ENCODE measurements at regions not wholly inside any gene's neighbourhood (a gene's known extent, or its start where the extent isn't known, plus 50 kb on each side); places are given as distances from the start of the nearest gene placed in this dataset.

DNA sequence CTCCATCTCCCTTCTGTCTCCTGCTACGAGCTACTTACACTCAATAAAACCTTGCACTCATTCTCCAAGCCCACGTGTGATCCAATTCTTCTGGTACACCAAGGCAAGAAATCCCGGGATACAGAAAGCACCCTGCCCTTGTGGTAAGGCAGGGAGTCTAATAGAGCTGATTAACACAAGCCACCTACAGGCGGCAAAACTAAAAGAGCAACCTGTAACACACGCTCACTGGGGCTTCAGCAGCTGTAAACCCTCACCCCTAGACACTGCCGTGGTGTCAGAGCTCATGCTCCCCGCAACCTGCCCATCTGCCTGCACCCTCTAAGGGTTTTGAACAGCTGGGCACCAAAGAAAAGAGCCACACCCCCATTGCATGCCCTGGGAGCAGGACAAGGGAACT, 755.4 kb upstream of the HTR2C start:
- no peaks in the 10 kb centered on the region for H4K20me1 ChIP-seq (replicated peaks; ENCODE audit: control insufficient read depth, insufficient read depth, low read length)
- no peaks in the 10 kb centered on the region for H3K79me2 ChIP-seq (ENCODE audit: control insufficient read depth, insufficient read depth, low read length)
- H3K4me3 ChIP-seq: no peak overlapping the region
- H3K9me3 ChIP-seq (replicated peaks; ENCODE audit: control insufficient read depth, insufficient read depth, low read depth, low read length): no peaks in the 10 kb centered on the region
- ATAC-seq: no peak
- no TSS peak for BruUV-seq (replicated peaks)
- no peak overlapping the region for H3K27ac ChIP-seq (ENCODE audit: extremely low read depth, low read depth, low read length)
- H3K4me2 ChIP-seq (ENCODE audit: insufficient read depth, low read length): no peak overlapping the region
- ChIA-PET POLR2A (no interaction called here), CTCF (ENCODE audit: low intra/inter-chr PET ratio) (no interaction called here)
- no peaks in the 10 kb centered on the region for H3K36me3 ChIP-seq (ENCODE audit: control insufficient read depth, insufficient read depth, low read length)
- no peaks in the 10 kb centered on the region for H3K27me3 ChIP-seq (ENCODE audit: control insufficient read depth in 2 of 2, insufficient read depth in 2 of 2, low read length in 2 of 2)
- in situ Hi-C loops (cut with MboI) (no loop called here), intact Hi-C loops (cut with micrococcal nuclease) (no loop called here)
- no peak for FAIRE-seq
- H3K9ac ChIP-seq (ENCODE audit: insufficient read depth in 1 of 2, low read depth in 2 of 2, low read length in 2 of 2): no peak overlapping the region
- 23% methylated on average over 4 of the region's 7 CpGs for WGBS (ENCODE audit: insufficient coverage, low coverage, missing lambda C conversion rate)
- H2AFZ ChIP-seq (ENCODE audit: low read depth, low read length): no peak overlapping the region
- no peak for DNase-seq (ENCODE audit: extremely low read depth in 1 of 4, low spot score in 3 of 4)
- no peaks in the 10 kb centered on the region for H3K4me1 ChIP-seq (replicated peaks in 1 of 2; ENCODE audit: control insufficient read depth in 2 of 2, insufficient read depth in 2 of 2, low read length in 2 of 2)
- no peaks in the 10 kb centered on the region for H3K9me1 ChIP-seq (ENCODE audit: control insufficient read depth, insufficient read depth, low read length)
- TF ChIP-seq, protein P1, sequence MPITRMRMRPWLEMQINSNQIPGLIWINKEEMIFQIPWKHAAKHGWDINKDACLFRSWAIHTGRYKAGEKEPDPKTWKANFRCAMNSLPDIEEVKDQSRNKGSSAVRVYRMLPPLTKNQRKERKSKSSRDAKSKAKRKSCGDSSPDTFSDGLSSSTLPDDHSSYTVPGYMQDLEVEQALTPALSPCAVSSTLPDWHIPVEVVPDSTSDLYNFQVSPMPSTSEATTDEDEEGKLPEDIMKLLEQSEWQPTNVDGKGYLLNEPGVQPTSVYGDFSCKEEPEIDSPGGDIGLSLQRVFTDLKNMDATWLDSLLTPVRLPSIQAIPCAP (CRISPR knock-in tag; IDR thresholded peaks at IDR 0.05; ENCODE audit: borderline replicate concordance): no peak
- TF ChIP-seq DIDO1 (tag; IDR thresholded peaks at IDR 0.05; ENCODE audit: low read depth): no peak
- no peak for TF ChIP-seq RFX5 (IDR thresholded peaks at IDR 0.05; ENCODE audit: low read depth, low read length)
- TF ChIP-seq, protein P2, sequence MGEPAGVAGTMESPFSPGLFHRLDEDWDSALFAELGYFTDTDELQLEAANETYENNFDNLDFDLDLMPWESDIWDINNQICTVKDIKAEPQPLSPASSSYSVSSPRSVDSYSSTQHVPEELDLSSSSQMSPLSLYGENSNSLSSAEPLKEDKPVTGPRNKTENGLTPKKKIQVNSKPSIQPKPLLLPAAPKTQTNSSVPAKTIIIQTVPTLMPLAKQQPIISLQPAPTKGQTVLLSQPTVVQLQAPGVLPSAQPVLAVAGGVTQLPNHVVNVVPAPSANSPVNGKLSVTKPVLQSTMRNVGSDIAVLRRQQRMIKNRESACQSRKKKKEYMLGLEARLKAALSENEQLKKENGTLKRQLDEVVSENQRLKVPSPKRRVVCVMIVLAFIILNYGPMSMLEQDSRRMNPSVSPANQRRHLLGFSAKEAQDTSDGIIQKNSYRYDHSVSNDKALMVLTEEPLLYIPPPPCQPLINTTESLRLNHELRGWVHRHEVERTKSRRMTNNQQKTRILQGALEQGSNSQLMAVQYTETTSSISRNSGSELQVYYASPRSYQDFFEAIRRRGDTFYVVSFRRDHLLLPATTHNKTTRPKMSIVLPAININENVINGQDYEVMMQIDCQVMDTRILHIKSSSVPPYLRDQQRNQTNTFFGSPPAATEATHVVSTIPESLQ (CRISPR knock-in tag; IDR thresholded peaks at IDR 0.05): no peak
- TF ChIP-seq CBX2 (IDR thresholded peaks at IDR 0.05; ENCODE audit: insufficient read depth, low read length, poor library complexity, severe bottlenecking): no peak
- TF ChIP-seq CXXC5 (CRISPR knock-in tag; IDR thresholded peaks at IDR 0.05): no peak
- no peak for TF ChIP-seq TBL1XR1 (IDR thresholded peaks at IDR 0.05; ENCODE audit: low read length in 2 of 2)
- TF ChIP-seq ZNF263 (CRISPR knock-in tag; IDR thresholded peaks at IDR 0.05; ENCODE audit: borderline replicate concordance): no peak
- TF ChIP-seq CHCHD3 (CRISPR knock-in tag; IDR thresholded peaks at IDR 0.05): no peak
- TF ChIP-seq, protein P3, sequence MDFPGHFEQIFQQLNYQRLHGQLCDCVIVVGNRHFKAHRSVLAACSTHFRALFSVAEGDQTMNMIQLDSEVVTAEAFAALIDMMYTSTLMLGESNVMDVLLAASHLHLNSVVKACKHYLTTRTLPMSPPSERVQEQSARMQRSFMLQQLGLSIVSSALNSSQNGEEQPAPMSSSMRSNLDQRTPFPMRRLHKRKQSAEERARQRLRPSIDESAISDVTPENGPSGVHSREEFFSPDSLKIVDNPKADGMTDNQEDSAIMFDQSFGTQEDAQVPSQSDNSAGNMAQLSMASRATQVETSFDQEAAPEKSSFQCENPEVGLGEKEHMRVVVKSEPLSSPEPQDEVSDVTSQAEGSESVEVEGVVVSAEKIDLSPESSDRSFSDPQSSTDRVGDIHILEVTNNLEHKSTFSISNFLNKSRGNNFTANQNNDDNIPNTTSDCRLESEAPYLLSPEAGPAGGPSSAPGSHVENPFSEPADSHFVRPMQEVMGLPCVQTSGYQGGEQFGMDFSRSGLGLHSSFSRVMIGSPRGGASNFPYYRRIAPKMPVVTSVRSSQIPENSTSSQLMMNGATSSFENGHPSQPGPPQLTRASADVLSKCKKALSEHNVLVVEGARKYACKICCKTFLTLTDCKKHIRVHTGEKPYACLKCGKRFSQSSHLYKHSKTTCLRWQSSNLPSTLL (IDR thresholded peaks at IDR 0.05): no peak
- TF ChIP-seq HDAC2 (IDR thresholded peaks at IDR 0.05): no peak
- TF ChIP-seq, protein P4, sequence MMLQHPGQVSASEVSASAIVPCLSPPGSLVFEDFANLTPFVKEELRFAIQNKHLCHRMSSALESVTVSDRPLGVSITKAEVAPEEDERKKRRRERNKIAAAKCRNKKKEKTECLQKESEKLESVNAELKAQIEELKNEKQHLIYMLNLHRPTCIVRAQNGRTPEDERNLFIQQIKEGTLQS (IDR thresholded peaks at IDR 0.05): no peak
- TF ChIP-seq, protein P4 (CRISPR knock-in tag; conservative IDR thresholded peaks at IDR 0.05): no peak
- TF ChIP-seq ZNF347 (CRISPR knock-in tag; IDR thresholded peaks at IDR 0.05; ENCODE audit: low read depth): no peak
- no peak for TF ChIP-seq LARP7 (IDR thresholded peaks at IDR 0.05)
- TF ChIP-seq MEIS2 (IDR thresholded peaks at IDR 0.05; ENCODE audit: partially characterized antibody): no peak
- no peak for TF ChIP-seq ZBTB17 (CRISPR knock-in tag; IDR thresholded peaks at IDR 0.05)
- TF ChIP-seq MAFG (tag; conservative IDR thresholded peaks at IDR 0.05): no peak
- TF ChIP-seq PTTG1 (tag; IDR thresholded peaks at IDR 0.05; ENCODE audit: low read depth): no peak

Measured in K562 (cell line).